ENCODE measurements at regions not wholly inside any gene's neighbourhood (a gene's known extent, or its start where the extent isn't known, plus 50 kb on each side); places are given as distances from the start of the nearest gene placed in this dataset.

DNA sequence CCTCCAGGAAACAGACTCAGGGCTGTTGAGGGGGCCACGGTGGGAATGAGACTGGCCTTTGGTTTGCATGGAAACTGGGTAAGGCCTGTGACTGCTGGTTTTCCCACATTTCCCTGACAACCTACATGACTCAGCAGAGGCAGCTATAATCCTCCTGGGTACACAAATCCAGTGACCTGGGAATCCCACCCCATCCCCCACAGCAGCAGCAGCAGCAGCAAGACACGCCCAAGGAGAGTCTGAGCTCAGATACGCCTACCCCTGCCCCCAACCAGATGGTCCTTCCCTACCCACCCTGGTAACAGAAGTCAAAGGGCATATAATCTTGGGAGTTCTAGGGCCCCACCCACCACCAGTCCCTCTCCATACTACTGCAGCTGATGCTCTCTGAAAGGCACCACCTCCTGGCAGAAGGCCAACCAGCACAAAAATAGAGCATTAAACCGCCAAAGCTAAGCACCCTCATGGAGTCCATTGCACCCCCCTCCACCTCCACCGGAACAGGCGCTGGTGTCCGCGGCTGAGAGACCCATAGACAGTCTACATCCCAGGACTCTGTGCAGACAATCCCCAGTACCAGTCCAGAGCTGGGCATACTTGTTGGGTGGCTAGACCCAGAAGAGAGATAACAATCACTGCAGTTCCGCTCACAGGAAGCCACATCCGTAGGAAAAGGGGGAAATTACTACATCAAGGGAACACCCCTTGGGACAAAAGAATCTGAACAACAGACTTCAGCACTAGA lies 237.2 kb upstream of the SPRY2 start:
- Histone ChIP-seq H3K79me2 (ENCODE audit: control insufficient read depth, insufficient read depth, low read length) (no peaks in the 10 kb centered on the region), H3K4me1 (ENCODE audit: control insufficient read depth, extremely low read depth, insufficient read depth, low read length) (peaks cover 4% of the 10 kb centered on the region), H2AFZ (ENCODE audit: low read depth, low read length) (no peak overlapping the region), H4K20me1 (replicated peaks; ENCODE audit: control insufficient read depth, extremely low read depth, insufficient read depth, low read length) (no peaks in the 10 kb centered on the region), H3K27me3 (ENCODE audit: control insufficient read depth in 2 of 2, insufficient read depth in 2 of 2, low read length in 2 of 2) (no peaks in the 10 kb centered on the region), H3K4me3 (replicated peaks in 1 of 3; ENCODE audit: insufficient read depth in 1 of 3, low read depth in 1 of 3, low read length in 3 of 3) (no peak overlapping the region), H3K27ac (ENCODE audit: insufficient read depth, low read depth, low read length) (no peak overlapping the region), H3K9me3 (replicated peaks; ENCODE audit: control insufficient read depth, insufficient read depth, low read length) (no peaks in the 10 kb centered on the region), H3K36me3 (ENCODE audit: control insufficient read depth in 2 of 2, extremely low read depth in 1 of 2, insufficient read depth in 2 of 2, low read length in 2 of 2) (no peaks in the 10 kb centered on the region), H3K9me1 (replicated peaks; ENCODE audit: control insufficient read depth, extremely low read depth, insufficient read depth, low read length) (no peaks in the 10 kb centered on the region), H3K4me2 (ENCODE audit: insufficient read depth, low read length) (peak overlapping the region; percentile 35), H3K9ac (replicated peaks; ENCODE audit: extremely low read depth, insufficient read depth, low read length) (no peak overlapping the region)
- ChIA-PET CTCF (interaction anchor here (1.1 to 1.3 kb wide), 3 partner anchors 14 to 218 kb away, joined by 3 to 6 read pairs (median 3); no protein-coding TSS in a partner anchor), POLR2A (no interaction called here)
- dilution Hi-C loops (cut with MboI; ENCODE audit: extremely low pct_ligation_motif_present, low sequenced_read_pairs) (no loop called here), intact Hi-C loops (cut with micrococcal nuclease) (no loop called here)
- BruUV-seq (replicated peaks), result no TSS peak
- DNase-seq (ENCODE audit: low read depth, low spot score) (no peak), FAIRE-seq (no peak)
- TF ChIP-seq POLR2A (IDR thresholded peaks at IDR 0.05; ENCODE audit: low read depth, low read length) (no peak), GATA2 (IDR thresholded peaks at IDR 0.05; ENCODE audit: insufficient read depth, insufficient read length, low read depth, low read length) (peak; percentile 88)

DNA sequence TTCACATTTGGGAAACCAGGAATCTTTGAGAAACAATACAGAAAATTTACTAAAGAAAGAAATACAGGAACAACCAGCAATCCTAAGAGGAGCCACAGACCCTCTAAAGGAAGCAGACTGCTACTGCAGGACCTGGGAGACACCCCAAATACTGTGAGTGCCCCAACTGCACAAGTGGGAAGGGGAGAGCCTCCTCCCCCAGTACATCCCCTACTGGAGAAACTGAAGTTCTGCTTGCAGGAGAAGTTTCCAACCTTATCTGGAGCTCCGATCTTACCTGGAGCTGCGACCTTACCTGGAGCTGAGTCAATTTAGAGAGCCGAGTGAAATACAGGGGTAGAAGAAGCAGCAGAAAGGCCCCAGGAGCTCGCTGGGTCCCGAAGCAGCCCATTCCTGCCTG lies 236.4 kb upstream of the SPRY2 start:
- H3K36me3 ChIP-seq (ENCODE audit: control insufficient read depth in 2 of 2, extremely low read depth in 1 of 2, insufficient read depth in 2 of 2, low read length in 2 of 2), result no peaks in the 10 kb centered on the region
- no peaks in the 10 kb centered on the region for H3K9me3 ChIP-seq (replicated peaks; ENCODE audit: control insufficient read depth, insufficient read depth, low read length)
- H2AFZ ChIP-seq (ENCODE audit: low read depth, low read length), result no peak overlapping the region
- FAIRE-seq (no peak), DNase-seq (ENCODE audit: low read depth, low spot score) (no peak)
- peaks cover 4% of the 10 kb centered on the region for H3K4me1 ChIP-seq (ENCODE audit: control insufficient read depth, extremely low read depth, insufficient read depth, low read length)
- TF ChIP-seq POLR2A (IDR thresholded peaks at IDR 0.05; ENCODE audit: low read depth, low read length) (no peak), MYC (IDR thresholded peaks at IDR 0.05; ENCODE audit: low read depth, low read length) (no peak), EZH2 (IDR thresholded peaks at IDR 0.05; ENCODE audit: borderline replicate concordance, low read depth, low read length, severe bottlenecking) (no peak), GATA2 (IDR thresholded peaks at IDR 0.05; ENCODE audit: insufficient read depth, insufficient read length, low read depth, low read length) (no peak), FOS (IDR thresholded peaks at IDR 0.05; ENCODE audit: borderline replicate concordance, insufficient read depth, low read length) (no peak), POLR2AphosphoS5 (IDR thresholded peaks at IDR 0.05; ENCODE audit: insufficient read depth, low read depth, low read length) (no peak), JUN (IDR thresholded peaks at IDR 0.05; ENCODE audit: borderline replicate concordance, insufficient read depth, insufficient read length, low read depth) (no peak)
- no peaks in the 10 kb centered on the region for H3K27me3 ChIP-seq (ENCODE audit: control insufficient read depth in 2 of 2, insufficient read depth in 2 of 2, low read length in 2 of 2)
- H4K20me1 ChIP-seq (replicated peaks; ENCODE audit: control insufficient read depth, extremely low read depth, insufficient read depth, low read length), result no peaks in the 10 kb centered on the region
- H3K9me1 ChIP-seq (replicated peaks; ENCODE audit: control insufficient read depth, extremely low read depth, insufficient read depth, low read length), result no peaks in the 10 kb centered on the region
- dilution Hi-C loops (cut with MboI; ENCODE audit: extremely low pct_ligation_motif_present, low sequenced_read_pairs) (no loop called here), intact Hi-C loops (cut with micrococcal nuclease) (no loop called here)
- CTCF ChIA-PET, result no interaction called here
- H3K79me2 ChIP-seq (ENCODE audit: control insufficient read depth, insufficient read depth, low read length), result no peaks in the 10 kb centered on the region
- H3K4me2 ChIP-seq (ENCODE audit: insufficient read depth, low read length), result no peak overlapping the region
- POLR2A ChIA-PET, result no interaction called here
- no peak overlapping the region for H3K27ac ChIP-seq (ENCODE audit: insufficient read depth, low read depth, low read length)
- BruUV-seq (replicated peaks), result no TSS peak
- no peak overlapping the region for H3K9ac ChIP-seq (replicated peaks; ENCODE audit: extremely low read depth, insufficient read depth, low read length)
- no peak overlapping the region for H3K4me3 ChIP-seq (replicated peaks in 1 of 3; ENCODE audit: insufficient read depth in 1 of 3, low read depth in 1 of 3, low read length in 3 of 3)

All from endothelial cell of umbilical vein (primary cell).